GM13977 (cell line): ENCODE measurements at regions not wholly inside any gene's neighbourhood (a gene's known extent, or its start where the extent isn't known, plus 50 kb on each side); places are given as distances from the start of the nearest gene placed in this dataset.

Experiments
- DNase-seq: peaks from one replicate; pipeline ENCODE4 v3.0.0; 2012; ENCODE audit warnings: low spot score
- CTCF ChIP-seq: IDR thresholded peaks from 2 replicates; pipeline ENCODE4 v1.5.1; 2012; ENCODE audit warnings: mild to moderate bottlenecking, control low read depth; ENCODE audit not compliant: insufficient read depth; ENCODE audit errors: extremely low read depth, missing control alignments
- in situ Hi-C: fragments of 300-500 bp; cut with MboI; formaldehyde crosslinking; loops from one replicate; pipeline ENCODE4 v1.12.0; 2022; ENCODE audit warnings: low sequenced_read_pairs, low pct_unique_long_range_greater_than_20kb, mixed read lengths, inconsistent platforms; ENCODE audit not compliant: unreplicated experiment

GRCh38 chr2:204040016-204040415 lies 103.5 kb downstream of the ICOS start:
- DNase-seq = no peak
- no peak for TF ChIP-seq CTCF
- in situ Hi-C loops = no loop called here

GRCh38 chr2:204042401-204042800 lies 105.8 kb downstream of the ICOS start:
- no peak for TF ChIP-seq CTCF
- no peak for DNase-seq
- in situ Hi-C loops = no loop called here

GRCh38 chr2:204046145-204046544 lies 109.6 kb downstream of the ICOS start:
- TF ChIP-seq CTCF = no peak
- peak; percentile 20 for DNase-seq
- in situ Hi-C loops = no loop called here

- no peak for TF ChIP-seq CTCF
- DNase-seq = peak; percentile 28
- in situ Hi-C loops = no loop called here
Measured at GRCh38 chr2:204049635-204050034, 113.1 kb downstream of the ICOS start.

- in situ Hi-C loops = no loop called here
Measured at GRCh38 chr2:204050681-204051080, 114.1 kb downstream of the ICOS start.

GRCh38 chr2:204051476-204051875 lies 114.9 kb downstream of the ICOS start:
- in situ Hi-C loops = no loop called here
- DNase-seq = no peak
- TF ChIP-seq CTCF = peak; percentile 24

More at GRCh38 chr2:204050681-204051080, 114.1 kb downstream of the ICOS start:
- TF ChIP-seq CTCF = no peak
- no peak for DNase-seq
